GM18873 (cell line): ENCODE measurements at regions not wholly inside any gene's neighbourhood (a gene's known extent, or its start where the extent isn't known, plus 50 kb on each side); places are given as distances from the start of the nearest gene placed in this dataset.
"Not testable (repeated sequence)": the region's sequence is repeated elsewhere in the genome, so short reads cannot be mapped to it uniquely, and the experiment has no call there.

Source experiments
- ATAC-seq: cut with Tn5 transposase; IDR thresholded peaks from one replicate; pipeline ENCODE4 v1.9.1; 2021; ENCODE audit warnings: mild to moderate bottlenecking, moderate library complexity, moderate number of reproducible peaks; ENCODE audit not compliant: unreplicated experiment, low FRiP score

GRCh38 chr10:109029870-109030269 lies 893.4 kb downstream of the XPNPEP1 start:
- no peak for ATAC-seq

- ATAC-seq: no peak
Measured at GRCh38 chr10:109027534-109028185, 895.7 kb downstream of the XPNPEP1 start.

- no peak for ATAC-seq
Measured at GRCh38 chr10:109025172-109025571, 898.1 kb downstream of the XPNPEP1 start.

- no peak for ATAC-seq
Measured at GRCh38 chr10:109022417-109023049, 900.8 kb downstream of the XPNPEP1 start.

- ATAC-seq: no peak
Measured at GRCh38 chr10:109019001-109019424, 904.3 kb downstream of the XPNPEP1 start.

GRCh38 chr10:109007514-109007913 lies 915.8 kb downstream of the XPNPEP1 start:
- no peak for ATAC-seq

GRCh38 chr10:108990441-108990840 lies 932.9 kb downstream of the XPNPEP1 start:
- no peak for ATAC-seq

GRCh38 chr10:108989976-108990375 lies 933.3 kb downstream of the XPNPEP1 start:
- no peak for ATAC-seq

- ATAC-seq: no peak
Measured at GRCh38 chr10:108982159-108982558, 941.2 kb downstream of the XPNPEP1 start.

GRCh38 chr10:108980869-108981268 lies 942.4 kb downstream of the XPNPEP1 start:
- no peak for ATAC-seq

- no peak for ATAC-seq
Measured at GRCh38 chr10:108975459-108976058, 947.8 kb downstream of the XPNPEP1 start.

GRCh38 chr10:108970016-108970415 lies 953.3 kb downstream of the XPNPEP1 start:
- ATAC-seq: no peak

GRCh38 chr10:108966411-108966810 lies 956.9 kb downstream of the XPNPEP1 start:
- no peak for ATAC-seq

GRCh38 chr10:108966005-108966404 lies 957.3 kb downstream of the XPNPEP1 start:
- no peak for ATAC-seq

- ATAC-seq: no peak
Measured at GRCh38 chr10:108962172-108962571, 961.1 kb downstream of the XPNPEP1 start.

GRCh38 chr10:108957681-108958080 lies 965.6 kb downstream of the XPNPEP1 start:
- no peak for ATAC-seq

- no peak for ATAC-seq
Measured at GRCh38 chr10:108956149-108956548, 967.2 kb downstream of the XPNPEP1 start.

GRCh38 chr10:108920029-108920428 lies 1003.3 kb downstream of the XPNPEP1 start:
- not testable (repeated sequence) for ATAC-seq

GRCh38 chr10:108913300-108913699 lies 1010.0 kb downstream of the XPNPEP1 start:
- ATAC-seq: no peak

- ATAC-seq: no peak
Measured at GRCh38 chr10:108911814-108912541, 1011.3 kb downstream of the XPNPEP1 start.

- ATAC-seq: no peak
Measured at GRCh38 chr10:108908096-108908495, 1015.2 kb downstream of the XPNPEP1 start.
